ENCODE measurements at regions not wholly inside any gene's neighbourhood (a gene's known extent, or its start where the extent isn't known, plus 50 kb on each side); places are given as distances from the start of the nearest gene placed in this dataset.

- Histone ChIP-seq H3K4me3 (no peak overlapping the region), H3K4me1 (no peaks in the 10 kb centered on the region), H3K9me3 (peaks cover 0 to 30% of the 10 kb centered on the region in 2 donors), H3K27ac (no peak overlapping the region), H3K36me3 (no peaks in the 10 kb centered on the region), H3K27me3 (no peaks in the 10 kb centered on the region)
- intact Hi-C loops (cut with DNase I; ENCODE audit: low total_unique reads), result no loop called here
- TF ChIP-seq POLR2AphosphoS5 (IDR thresholded peaks at IDR 0.05) (no peak), POLR2A (IDR thresholded peaks at IDR 0.05) (no peak), CTCF (IDR thresholded peaks at IDR 0.05) (no peak)
- no peak for DNase-seq (ENCODE audit: low spot score in 2 of 2)
These were observed 260.5 kb downstream of the HAPSTR1 start for GRCh38 chr16:9351841-9352434.

GRCh38 chr16:9357829-9358228 lies 266.4 kb downstream of the HAPSTR1 start:
- Histone ChIP-seq H3K27me3 (no peaks in the 10 kb centered on the region), H3K27ac (no peak overlapping the region), H3K4me3 (no peak overlapping the region), H3K4me1 (no peaks in the 10 kb centered on the region), H3K9me3 (peaks cover 0 to 8% of the 10 kb centered on the region in 2 donors), H3K36me3 (no peaks in the 10 kb centered on the region)
- intact Hi-C loops (cut with DNase I; ENCODE audit: low total_unique reads), result no loop called here
- no peak for TF ChIP-seq POLR2AphosphoS5 (IDR thresholded peaks at IDR 0.05)
- TF ChIP-seq POLR2A (IDR thresholded peaks at IDR 0.05), result no peak
- no peak for TF ChIP-seq CTCF (IDR thresholded peaks at IDR 0.05)
- DNase-seq (ENCODE audit: low spot score in 2 of 2), result no peak

- no peak for DNase-seq (ENCODE audit: low spot score in 2 of 2)
- intact Hi-C loops (cut with DNase I; ENCODE audit: low total_unique reads), result no loop called here
- Histone ChIP-seq H3K27me3 (no peaks in the 10 kb centered on the region), H3K27ac (no peak overlapping the region), H3K36me3 (no peaks in the 10 kb centered on the region), H3K4me1 (peaks cover 0 to 8% of the 10 kb centered on the region in 2 donors), H3K4me3 (no peak overlapping the region), H3K9me3 (peaks cover 0 to 8% of the 10 kb centered on the region in 2 donors)
- TF ChIP-seq POLR2AphosphoS5 (IDR thresholded peaks at IDR 0.05) (no peak), CTCF (IDR thresholded peaks at IDR 0.05) (no peak), POLR2A (IDR thresholded peaks at IDR 0.05) (no peak)
These were observed 268.6 kb downstream of the HAPSTR1 start for GRCh38 chr16:9360075-9360474.

- Histone ChIP-seq H3K9me3 (peaks cover 0 to 4% of the 10 kb centered on the region in 2 donors), H3K36me3 (no peaks in the 10 kb centered on the region), H3K27me3 (no peaks in the 10 kb centered on the region), H3K4me3 (no peak overlapping the region), H3K4me1 (peaks cover 0 to 8% of the 10 kb centered on the region in 2 donors), H3K27ac (no peak overlapping the region)
- TF ChIP-seq POLR2AphosphoS5 (IDR thresholded peaks at IDR 0.05), result no peak
- TF ChIP-seq CTCF (IDR thresholded peaks at IDR 0.05), result no peak
- no peak for TF ChIP-seq POLR2A (IDR thresholded peaks at IDR 0.05)
- intact Hi-C loops (cut with DNase I; ENCODE audit: low total_unique reads), result no loop called here
- DNase-seq (ENCODE audit: low spot score in 2 of 2), result no peak
These were observed 270.6 kb downstream of the HAPSTR1 start for GRCh38 chr16:9362050-9362449.

GRCh38 chr16:9362604-9363003 lies 271.2 kb downstream of the HAPSTR1 start:
- H3K27me3 ChIP-seq, result no peaks in the 10 kb centered on the region
- H3K9me3 ChIP-seq, result no peaks in the 10 kb centered on the region
- H3K27ac ChIP-seq, result no peak overlapping the region
- H3K36me3 ChIP-seq, result no peaks in the 10 kb centered on the region
- TF ChIP-seq POLR2A (IDR thresholded peaks at IDR 0.05) (no peak), POLR2AphosphoS5 (IDR thresholded peaks at IDR 0.05) (no peak), CTCF (IDR thresholded peaks at IDR 0.05) (no peak)
- DNase-seq (ENCODE audit: low spot score in 2 of 2), result no peak
- peaks cover 0 to 8% of the 10 kb centered on the region in 2 donors for H3K4me1 ChIP-seq
- intact Hi-C loops (cut with DNase I; ENCODE audit: low total_unique reads), result no loop called here
- H3K4me3 ChIP-seq, result no peak overlapping the region

Measured in breast epithelium (tissue), 4 donors.